Upper lobe of left lung (tissue), 4 donors: ENCODE measurements at regions not wholly inside any gene's neighbourhood (a gene's known extent, or its start where the extent isn't known, plus 50 kb on each side); places are given as distances from the start of the nearest gene placed in this dataset.

Experiments
- EP300 ChIP-seq, 4 donors: sonication (generic); formaldehyde crosslinking; IDR thresholded peaks; one replicate each; pipeline ENCODE4 v1.5.1; 2017; ENCODE audit warnings: antibody characterized with exemption in 4 of 4, control low read depth in 2 of 4
- POLR2A ChIP-seq, 4 donors: fragments of 450-650 bp; IDR thresholded peaks; one replicate each; pipeline ENCODE4 v1.5.1; 2016 to 2017; ENCODE audit warnings: antibody characterized with exemption in 4 of 4, mild to moderate bottlenecking in 2 of 4
- POLR2AphosphoS5 ChIP-seq, 2 donors: sonication (generic); formaldehyde crosslinking; IDR thresholded peaks; one replicate each; pipeline ENCODE4 v1.5.1; 2017; ENCODE audit warnings: antibody characterized with exemption in 2 of 2
- TF ChIP-seq, protein P1 (sequence below), 6 experiments: fragments of 450-650 bp in 4 of 6; fragments of 200-600 bp in 2 of 6; sonication (generic) in 2 of 6; IDR thresholded peaks; one replicate each; pipeline ENCODE4 v1.5.1; 2016 to 2019; ENCODE audit warnings: antibody characterized with exemption in 6 of 6

DNA sequence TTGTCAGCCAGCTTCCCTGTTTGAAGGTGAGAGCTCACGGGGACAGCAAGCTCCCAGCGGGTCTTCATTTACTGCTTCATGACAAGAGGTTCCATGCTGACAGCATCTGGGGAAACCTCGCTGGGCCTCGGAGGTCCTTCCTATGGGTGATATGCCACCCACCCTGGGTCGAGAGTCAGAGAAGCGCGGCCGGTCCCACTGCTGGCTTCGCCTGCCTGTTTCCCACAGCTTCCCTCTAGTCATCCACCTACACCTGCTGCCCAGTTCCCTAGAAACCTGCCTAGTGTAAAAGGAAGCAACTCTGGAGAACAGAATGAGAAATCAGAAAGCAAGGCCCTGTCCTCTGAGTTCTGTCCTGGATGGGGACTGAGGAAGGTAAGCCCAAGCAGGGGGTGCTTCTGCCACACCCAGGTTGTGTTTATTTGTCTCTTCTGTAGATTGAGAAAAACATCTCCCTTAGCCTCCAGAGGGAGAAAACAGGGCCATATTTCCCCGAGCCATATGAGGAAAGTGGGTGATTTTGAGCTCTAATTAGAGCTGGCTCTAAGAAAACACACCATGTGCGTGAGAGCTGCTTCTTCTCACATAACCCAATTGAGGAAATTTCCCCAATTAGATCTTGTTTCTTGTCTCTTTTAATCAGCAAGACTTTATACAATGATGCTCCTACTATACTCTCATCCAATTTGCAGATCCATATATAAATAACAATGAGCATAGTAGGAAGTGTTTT lies 504.3 kb downstream of the IRS2 start:
- TF ChIP-seq, protein P1, sequence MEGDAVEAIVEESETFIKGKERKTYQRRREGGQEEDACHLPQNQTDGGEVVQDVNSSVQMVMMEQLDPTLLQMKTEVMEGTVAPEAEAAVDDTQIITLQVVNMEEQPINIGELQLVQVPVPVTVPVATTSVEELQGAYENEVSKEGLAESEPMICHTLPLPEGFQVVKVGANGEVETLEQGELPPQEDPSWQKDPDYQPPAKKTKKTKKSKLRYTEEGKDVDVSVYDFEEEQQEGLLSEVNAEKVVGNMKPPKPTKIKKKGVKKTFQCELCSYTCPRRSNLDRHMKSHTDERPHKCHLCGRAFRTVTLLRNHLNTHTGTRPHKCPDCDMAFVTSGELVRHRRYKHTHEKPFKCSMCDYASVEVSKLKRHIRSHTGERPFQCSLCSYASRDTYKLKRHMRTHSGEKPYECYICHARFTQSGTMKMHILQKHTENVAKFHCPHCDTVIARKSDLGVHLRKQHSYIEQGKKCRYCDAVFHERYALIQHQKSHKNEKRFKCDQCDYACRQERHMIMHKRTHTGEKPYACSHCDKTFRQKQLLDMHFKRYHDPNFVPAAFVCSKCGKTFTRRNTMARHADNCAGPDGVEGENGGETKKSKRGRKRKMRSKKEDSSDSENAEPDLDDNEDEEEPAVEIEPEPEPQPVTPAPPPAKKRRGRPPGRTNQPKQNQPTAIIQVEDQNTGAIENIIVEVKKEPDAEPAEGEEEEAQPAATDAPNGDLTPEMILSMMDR (IDR thresholded peaks at IDR 0.05): no peak
- TF ChIP-seq POLR2A (IDR thresholded peaks at IDR 0.05) (no peak), POLR2AphosphoS5 (IDR thresholded peaks at IDR 0.05) (no peak), EP300 (IDR thresholded peaks at IDR 0.05) (no peak)
